GM19035 (cell line): ENCODE measurements at regions not wholly inside any gene's neighbourhood (a gene's known extent, or its start where the extent isn't known, plus 50 kb on each side); places are given as distances from the start of the nearest gene placed in this dataset.
A peak's percentile ranks its signal among the peaks of the same experiment; 100 is the strongest.

Experiments used
- ATAC-seq: cut with Tn5 transposase; IDR thresholded peaks from one replicate; pipeline ENCODE4 v1.9.1; 2021; ENCODE audit not compliant: unreplicated experiment

GRCh38 chr15:87805117-87805820 lies 451.3 kb downstream of the NTRK3 start:
- no peak for ATAC-seq

DNA sequence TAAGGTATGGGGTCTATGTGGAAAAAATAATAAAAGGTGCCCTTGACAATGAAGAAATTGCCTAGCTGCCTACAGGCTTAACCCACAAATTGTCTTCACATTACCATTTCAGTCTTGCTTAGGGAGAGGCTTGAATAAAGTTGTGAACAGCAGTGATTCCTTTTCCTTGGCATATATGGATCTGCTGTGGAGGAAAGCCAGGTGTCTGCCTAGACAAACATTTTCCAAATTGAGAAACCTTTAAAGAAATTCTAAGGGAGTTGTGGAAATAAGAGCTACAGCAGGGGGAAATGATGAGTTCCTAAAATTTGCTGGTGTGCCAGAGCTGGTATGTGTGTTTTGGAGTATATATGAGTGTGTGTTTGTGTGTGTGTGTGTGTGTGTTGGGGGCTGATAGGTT lies 452.1 kb downstream of the NTRK3 start:
- ATAC-seq, result no peak

GRCh38 chr15:87799838-87800237 lies 456.7 kb downstream of the NTRK3 start:
- no peak for ATAC-seq

GRCh38 chr15:87799428-87799827 lies 457.1 kb downstream of the NTRK3 start:
- ATAC-seq, result no peak

GRCh38 chr15:87793725-87794124 lies 462.8 kb downstream of the NTRK3 start:
- ATAC-seq, result no peak

DNA sequence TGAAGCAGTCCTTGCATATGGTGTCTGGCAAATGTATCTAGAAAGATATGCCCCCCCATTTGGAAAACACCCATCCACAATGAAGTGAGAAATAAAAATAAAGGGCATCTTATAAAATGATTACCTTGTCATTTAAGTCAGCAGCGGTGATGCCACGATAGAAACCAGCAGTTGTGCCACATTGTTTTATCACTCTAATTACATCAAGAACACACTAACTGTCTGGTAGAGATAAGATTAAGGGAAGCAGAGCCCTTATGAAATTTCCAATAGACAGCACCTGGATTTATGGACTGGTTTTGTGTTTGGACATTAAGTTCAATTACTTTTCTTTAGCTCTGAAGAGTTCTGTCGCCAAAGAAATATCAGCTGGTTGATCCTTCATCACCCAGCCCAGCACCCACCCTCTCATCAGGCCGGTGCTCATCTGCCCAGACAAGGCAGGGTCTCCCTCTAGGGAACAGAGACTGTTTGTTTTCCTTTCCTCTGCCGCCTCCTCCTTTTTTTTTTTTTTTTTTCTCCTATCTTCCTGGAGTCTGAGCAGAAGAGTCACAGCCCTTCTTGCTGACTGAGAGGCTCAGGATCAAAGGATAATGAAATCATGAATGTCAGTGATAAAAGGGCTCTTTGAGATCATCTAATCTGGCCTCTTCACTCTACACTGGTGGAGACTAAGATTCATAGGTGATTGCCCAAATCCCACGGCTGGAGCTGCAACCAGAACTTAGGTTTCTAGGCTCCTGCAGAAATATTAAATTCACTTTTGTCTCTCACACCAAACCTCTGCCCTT lies 464.1 kb downstream of the NTRK3 start:
- no peak for ATAC-seq

DNA sequence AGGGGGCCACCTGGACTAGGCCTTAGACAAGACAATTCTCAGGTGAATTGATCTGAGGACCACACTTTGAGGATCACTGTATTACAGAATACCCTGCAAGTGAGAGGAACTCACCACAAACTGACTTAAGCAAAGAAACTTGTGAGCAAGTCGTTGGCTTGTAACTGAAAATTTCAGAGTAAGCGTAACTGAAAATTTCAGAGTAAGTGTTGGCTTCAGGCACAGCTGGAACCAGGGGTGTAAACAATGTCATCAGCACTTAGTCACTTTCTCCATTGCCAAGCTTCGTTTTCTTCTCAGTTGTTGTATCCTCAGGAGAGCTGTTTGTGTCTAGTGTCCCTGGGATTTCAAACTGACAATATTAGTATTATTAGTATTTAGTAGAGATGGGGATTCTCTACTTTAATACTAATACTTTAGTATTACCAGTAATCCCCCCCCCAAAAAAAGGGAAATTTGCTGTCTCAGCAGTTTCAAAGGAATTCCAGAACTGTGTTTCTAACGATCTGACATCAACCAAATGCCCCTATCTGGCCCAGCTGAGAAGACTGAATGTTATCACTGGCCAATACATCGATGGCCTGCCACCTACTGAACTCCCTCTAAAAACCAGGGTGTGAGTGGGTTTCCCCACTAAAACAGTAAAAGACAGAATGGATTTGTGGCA lies 474.4 kb downstream of the NTRK3 start:
- ATAC-seq, result no peak

GRCh38 chr15:87779746-87780145 lies 476.8 kb downstream of the NTRK3 start:
- ATAC-seq, result no peak

GRCh38 chr15:87778358-87778757 lies 478.2 kb downstream of the NTRK3 start:
- no peak for ATAC-seq

DNA sequence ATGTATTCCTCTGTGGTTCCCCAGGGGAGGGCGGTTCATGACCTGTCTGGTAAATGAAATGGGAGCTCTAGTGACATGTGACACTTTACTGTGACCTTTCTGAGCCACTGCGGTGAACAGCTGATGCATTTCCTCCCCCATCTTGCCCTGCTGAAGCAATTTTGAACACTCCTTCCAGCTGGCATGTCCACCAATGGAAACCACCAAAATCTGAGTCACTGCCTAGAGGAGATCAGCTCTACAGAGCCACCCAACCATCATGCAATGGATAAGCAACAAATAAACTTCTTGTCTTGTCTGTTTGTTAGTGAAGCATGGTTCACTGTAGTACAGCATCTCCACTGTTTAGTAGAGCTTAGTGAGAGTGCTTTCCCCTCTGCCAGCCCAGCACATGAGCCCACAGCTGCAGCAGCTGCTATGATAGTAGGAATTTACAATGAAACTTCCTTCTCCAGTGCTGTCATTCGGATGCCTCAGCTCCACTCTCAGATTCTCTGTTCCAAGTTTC lies 479.4 kb downstream of the NTRK3 start:
- ATAC-seq, result no peak

DNA sequence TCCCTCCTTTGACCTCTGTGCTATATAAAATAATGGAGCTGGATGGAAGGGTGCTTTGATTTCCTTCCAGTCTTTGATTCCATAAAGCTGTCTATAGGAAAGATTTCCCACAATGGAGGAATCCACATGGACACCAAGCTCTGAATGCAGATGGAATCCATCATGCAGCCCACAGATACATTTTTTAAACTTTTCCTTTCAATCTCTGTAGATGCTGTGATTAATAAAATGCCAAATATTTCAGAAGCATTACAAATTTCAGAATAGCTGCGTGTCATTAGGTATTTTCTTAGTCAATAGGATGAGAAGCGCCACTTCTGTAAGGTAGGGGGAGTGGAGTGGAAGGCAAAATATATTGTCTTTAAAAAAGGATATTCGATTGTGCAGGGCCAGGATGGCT lies 489.0 kb downstream of the NTRK3 start:
- ATAC-seq, result no peak

DNA sequence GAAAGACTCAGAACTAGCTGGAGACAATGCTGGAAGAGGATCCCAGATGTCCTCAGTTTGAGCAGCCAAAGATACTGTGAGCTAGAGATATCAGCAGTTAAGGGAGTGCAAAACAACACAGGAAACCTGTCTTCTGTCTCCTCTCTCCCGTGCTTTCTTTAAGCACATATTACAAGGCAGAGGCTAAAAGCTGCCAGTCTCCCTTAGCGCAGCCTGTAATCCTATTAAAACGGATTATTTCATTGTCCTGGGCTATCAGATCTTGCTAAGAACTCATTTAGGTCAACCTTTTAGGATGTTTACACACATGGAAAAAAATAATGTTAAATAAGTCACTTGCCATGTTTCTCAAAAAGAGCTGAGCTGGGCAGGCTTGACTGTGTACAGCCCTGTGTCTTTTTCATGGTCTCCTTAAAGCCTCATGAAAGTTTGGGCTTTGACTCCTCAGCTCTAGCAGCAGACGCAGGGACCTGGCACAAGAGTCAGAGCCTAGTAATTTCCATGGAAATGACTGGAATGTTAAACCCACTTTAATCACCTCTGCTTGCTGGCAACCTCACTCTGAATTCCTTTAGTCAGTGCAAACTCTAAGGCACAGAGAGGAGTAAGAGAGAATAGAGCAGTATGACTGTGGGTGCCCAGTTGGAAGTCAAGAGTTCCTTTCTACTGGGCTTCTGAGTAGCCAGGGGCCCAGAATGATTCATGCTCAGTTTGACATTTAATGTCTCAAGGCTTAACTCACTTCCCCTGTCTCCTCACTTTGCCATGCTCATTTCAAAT lies 491.9 kb downstream of the NTRK3 start:
- ATAC-seq, result no peak

DNA sequence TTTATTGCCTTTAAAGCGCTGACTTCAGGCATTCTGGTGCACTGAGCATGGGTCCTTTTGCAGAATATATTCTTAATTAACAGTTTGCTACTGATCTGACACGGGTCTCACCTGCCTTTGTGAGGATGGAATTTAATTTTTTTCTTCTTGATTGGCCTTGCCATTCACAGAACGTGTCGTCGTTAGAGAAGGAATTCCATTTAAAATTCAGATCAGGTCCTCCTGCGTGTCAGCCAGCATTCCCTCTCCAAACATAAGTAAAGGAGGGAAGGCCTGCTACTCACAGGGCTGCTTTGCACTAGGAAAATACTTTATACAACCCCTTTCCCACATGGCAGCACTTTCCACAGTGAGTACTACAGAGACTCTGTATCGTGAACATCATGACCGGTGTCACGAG lies 492.7 kb downstream of the NTRK3 start:
- ATAC-seq, result no peak

- peak; percentile 82 for ATAC-seq
Measured at GRCh38 chr15:87761736-87762509, 494.6 kb downstream of the NTRK3 start.

- no peak for ATAC-seq
Measured at GRCh38 chr15:87760547-87761314, 495.8 kb downstream of the NTRK3 start.

DNA sequence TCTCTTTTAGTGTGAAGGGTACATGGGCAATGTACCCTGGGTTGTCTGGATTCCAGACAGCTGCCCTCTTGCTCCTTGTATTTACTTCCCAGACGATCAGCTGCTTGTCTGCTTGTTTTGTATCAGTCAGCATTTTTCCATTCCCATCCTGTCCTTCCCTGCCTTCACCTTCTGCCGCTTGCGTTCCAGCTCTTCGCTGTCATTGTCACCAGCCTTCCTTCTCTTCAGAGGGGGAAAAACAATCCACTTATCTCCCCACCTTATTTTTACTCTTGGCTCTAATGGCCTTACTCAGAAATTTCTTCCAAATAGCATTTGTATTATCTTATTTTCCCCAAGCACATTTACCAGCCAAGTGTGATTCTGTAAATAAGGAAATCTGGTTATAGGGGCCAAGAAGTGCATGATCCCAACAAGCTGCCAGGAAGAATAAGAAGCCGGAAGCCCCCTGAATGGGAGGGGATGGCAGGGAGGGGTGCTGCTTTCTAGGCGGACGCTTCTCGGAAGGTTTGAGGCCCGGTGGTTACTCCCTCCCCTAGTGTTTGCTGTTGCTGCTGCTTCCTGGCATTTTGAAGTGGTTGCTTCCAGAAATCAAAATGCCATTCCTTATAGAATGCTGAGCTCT lies 497.6 kb downstream of the NTRK3 start:
- no peak for ATAC-seq

GRCh38 chr15:87757084-87757483 lies 499.5 kb downstream of the NTRK3 start:
- ATAC-seq, result no peak

DNA sequence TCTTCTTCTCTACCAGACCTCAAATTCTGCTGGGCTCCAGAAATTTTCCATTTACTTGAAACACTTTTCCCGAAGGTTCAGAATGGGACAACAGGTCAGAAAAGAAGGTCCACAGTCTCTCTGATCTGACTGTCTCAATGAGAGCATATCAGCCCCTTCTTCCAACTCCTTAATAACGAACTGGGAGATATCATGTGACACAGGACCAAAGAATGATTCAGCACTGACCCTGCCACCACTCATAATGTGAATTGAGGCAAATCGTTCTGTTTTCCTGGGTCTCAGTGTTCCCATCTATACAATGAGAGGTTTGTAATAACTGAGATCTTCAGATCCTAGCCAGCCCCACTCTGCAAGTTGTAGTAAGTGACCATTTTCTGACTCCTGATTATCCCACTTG lies 500.5 kb downstream of the NTRK3 start:
- ATAC-seq, result no peak

GRCh38 chr15:87755226-87755625 lies 501.3 kb downstream of the NTRK3 start:
- ATAC-seq, result no peak
